NT2/D1 (cell line): ENCODE measurements at regions not wholly inside any gene's neighbourhood (a gene's known extent, or its start where the extent isn't known, plus 50 kb on each side); places are given as distances from the start of the nearest gene placed in this dataset.

Experiments used
- DNase-seq: peaks from one replicate; pipeline ENCODE4 v3.0.0-alpha.2; 2011; ENCODE audit warnings: low read depth, low spot score
- H3K27me3 ChIP-seq: 2 replicates; pipeline ENCODE4 v1.6.0; 2011; ENCODE audit warnings: mild to moderate bottlenecking; ENCODE audit not compliant: insufficient read length, insufficient read depth
- H3K36me3 ChIP-seq: 2 replicates; pipeline ENCODE4 v1.6.1; 2011; ENCODE audit warnings: mild to moderate bottlenecking, low read length, mixed read lengths; ENCODE audit not compliant: insufficient read depth, insufficient read length
- H3K4me1 ChIP-seq: 2 replicates; pipeline ENCODE4 v1.5.1; 2011; ENCODE audit not compliant: insufficient read depth, insufficient read length
- H3K4me3 ChIP-seq: 2 replicates; pipeline ENCODE4 v1.5.1; 2011; ENCODE audit warnings: low read depth; ENCODE audit not compliant: insufficient read length
- H3K9ac ChIP-seq: 2 replicates; pipeline ENCODE4 v1.6.0; 2011; ENCODE audit warnings: low read depth; ENCODE audit not compliant: insufficient read length
- H3K9me3 ChIP-seq: 2 replicates; pipeline ENCODE4 v1.5.1; 2011; ENCODE audit warnings: mild to moderate bottlenecking, low read length; ENCODE audit not compliant: insufficient read depth
- SUZ12 ChIP-seq: IDR thresholded peaks from 2 replicates; pipeline ENCODE4 v1.6.1; 2011; ENCODE audit not compliant: insufficient read length, insufficient read depth; ENCODE audit errors: extremely low read depth
- YY1 ChIP-seq: IDR thresholded peaks from 2 replicates; pipeline ENCODE4 v1.6.1; 2011; ENCODE audit not compliant: insufficient read length, insufficient read depth
- ZNF274 ChIP-seq: IDR thresholded peaks from 2 replicates; pipeline ENCODE4 v1.6.1; 2011; ENCODE audit warnings: mild to moderate bottlenecking, low read depth, low read length

GRCh38 chr3:83251490-83251889, 1490.0 kb upstream of the GBE1 start:
- Histone ChIP-seq H3K4me1 (no peaks in the 10 kb centered on the region), H3K4me3 (no peak overlapping the region), H3K9ac (no peak overlapping the region), H3K9me3 (no peaks in the 10 kb centered on the region), H3K27me3 (no peaks in the 10 kb centered on the region), H3K36me3 (no peaks in the 10 kb centered on the region)
- TF ChIP-seq ZNF274 (no peak), YY1 (no peak), SUZ12 (no peak)
- no peak for DNase-seq

DNA sequence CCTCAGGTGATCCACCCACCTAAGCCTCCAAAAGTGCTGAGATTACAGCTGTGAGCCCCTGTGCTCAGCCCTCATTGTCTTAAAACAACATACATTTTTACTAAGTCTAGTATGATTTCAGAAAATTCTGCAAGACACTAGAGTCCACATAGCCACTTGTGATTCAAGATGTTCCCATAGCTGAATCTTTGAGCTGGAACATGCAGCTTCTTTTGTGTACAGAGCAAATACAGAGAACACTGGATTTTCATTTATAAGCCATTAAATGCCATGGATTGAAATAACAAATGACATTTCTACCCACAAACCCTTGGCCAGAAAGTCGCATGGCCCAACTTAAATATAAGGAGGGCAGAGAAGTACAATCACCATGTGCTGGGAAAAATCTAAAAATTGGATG, 1489.2 kb upstream of the GBE1 start:
- Histone ChIP-seq H3K27me3 (no peaks in the 10 kb centered on the region), H3K4me1 (no peaks in the 10 kb centered on the region), H3K9ac (no peak overlapping the region), H3K36me3 (no peaks in the 10 kb centered on the region), H3K9me3 (no peaks in the 10 kb centered on the region), H3K4me3 (no peak overlapping the region)
- no peak for DNase-seq
- TF ChIP-seq YY1, result no peak
- TF ChIP-seq ZNF274, result no peak
- TF ChIP-seq SUZ12, result no peak

GRCh38 chr3:83248454-83248853, 1487.0 kb upstream of the GBE1 start:
- TF ChIP-seq YY1 (no peak), ZNF274 (no peak), SUZ12 (no peak)
- no peaks in the 10 kb centered on the region for H3K36me3 ChIP-seq
- no peaks in the 10 kb centered on the region for H3K9me3 ChIP-seq
- no peak for DNase-seq
- no peaks in the 10 kb centered on the region for H3K4me1 ChIP-seq
- no peak overlapping the region for H3K9ac ChIP-seq
- no peak overlapping the region for H3K4me3 ChIP-seq
- H3K27me3 ChIP-seq, result no peaks in the 10 kb centered on the region

DNA sequence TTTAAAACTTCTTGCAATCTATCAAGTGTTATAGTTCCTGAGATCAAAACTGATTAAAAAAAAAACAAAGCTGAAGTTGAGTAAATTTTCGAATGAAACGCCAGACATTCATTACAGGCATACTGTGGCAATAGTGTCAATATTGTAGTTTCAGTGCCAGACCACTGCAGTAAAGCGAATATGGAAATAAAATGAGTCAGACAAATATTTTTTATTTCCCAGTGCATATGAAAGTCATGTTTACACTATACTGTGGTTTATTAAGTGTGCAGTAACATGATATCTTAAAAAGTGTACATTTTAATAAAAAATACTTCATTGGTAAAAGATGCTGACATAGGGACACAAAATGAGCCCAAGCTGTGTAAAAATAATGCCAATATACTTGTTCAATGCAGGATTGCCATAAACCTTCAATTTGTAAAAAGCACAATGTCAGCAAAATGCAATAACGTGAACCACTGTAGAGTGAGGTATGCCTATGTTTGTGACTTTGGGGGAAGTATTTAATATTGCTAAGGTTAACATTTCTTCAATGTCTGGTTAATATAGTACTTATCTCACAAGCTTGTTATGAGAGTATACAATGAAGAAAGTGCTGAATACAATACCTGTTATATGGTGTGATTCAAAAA, 1473.9 kb upstream of the GBE1 start:
- no peaks in the 10 kb centered on the region for H3K4me1 ChIP-seq
- no peak for TF ChIP-seq SUZ12
- no peak for TF ChIP-seq YY1
- DNase-seq, result no peak
- H3K4me3 ChIP-seq, result no peak overlapping the region
- no peaks in the 10 kb centered on the region for H3K9me3 ChIP-seq
- H3K9ac ChIP-seq, result no peak overlapping the region
- no peaks in the 10 kb centered on the region for H3K27me3 ChIP-seq
- no peaks in the 10 kb centered on the region for H3K36me3 ChIP-seq

GRCh38 chr3:83233715-83234114, 1472.3 kb upstream of the GBE1 start:
- TF ChIP-seq ZNF274 (no peak), YY1 (no peak), SUZ12 (no peak)
- no peak for DNase-seq

GRCh38 chr3:83230841-83231240, 1469.4 kb upstream of the GBE1 start:
- Histone ChIP-seq H3K27me3 (no peaks in the 10 kb centered on the region), H3K4me3 (no peak overlapping the region), H3K9me3 (no peaks in the 10 kb centered on the region), H3K9ac (no peak overlapping the region), H3K4me1 (no peaks in the 10 kb centered on the region), H3K36me3 (no peaks in the 10 kb centered on the region)
- no peak for DNase-seq
- no peak for TF ChIP-seq ZNF274
- TF ChIP-seq YY1, result no peak
- no peak for TF ChIP-seq SUZ12

More at GRCh38 chr3:83233715-83234114, 1472.3 kb upstream of the GBE1 start:
- Histone ChIP-seq H3K9me3 (no peaks in the 10 kb centered on the region), H3K27me3 (no peaks in the 10 kb centered on the region), H3K4me3 (no peak overlapping the region), H3K9ac (no peak overlapping the region), H3K4me1 (no peaks in the 10 kb centered on the region), H3K36me3 (no peaks in the 10 kb centered on the region)

- TF ChIP-seq SUZ12 (no peak), YY1 (no peak), ZNF274 (no peak)
- no peak for DNase-seq
- no peak overlapping the region for H3K4me3 ChIP-seq
- no peaks in the 10 kb centered on the region for H3K36me3 ChIP-seq
- H3K27me3 ChIP-seq, result no peaks in the 10 kb centered on the region
- H3K9ac ChIP-seq, result no peak overlapping the region
- no peaks in the 10 kb centered on the region for H3K4me1 ChIP-seq
- H3K9me3 ChIP-seq, result no peaks in the 10 kb centered on the region
Measured at GRCh38 chr3:83230376-83230775, 1468.9 kb upstream of the GBE1 start.
